IMR-90 (cell line): ENCODE measurements at regions not wholly inside any gene's neighbourhood (a gene's known extent, or its start where the extent isn't known, plus 50 kb on each side); places are given as distances from the start of the nearest gene placed in this dataset.

Experiments used
- ATAC-seq: fragments of 200-7000 bp; cut with Tn5 transposase; 2 replicates; pipeline ENCODE4 v1.9.1; 2020; ENCODE audit warnings: low read depth, mild to moderate bottlenecking, moderate library complexity
- BruUV-seq: library from RNA; stranded (reverse); fragments of 400-500 nt; replicated peaks from 2 replicates; lab custom pipeline; 2021; lab: Mats Ljungman, UMichigan
- CTCF ChIA-PET: fragments of 300-600 bp; formaldehyde crosslinking; extraction: SDS; loops from one replicate; lab custom pipeline; 2021; ENCODE audit warnings: antibody characterized with exemption; lab: Yijun Ruan, JAX
- POLR2A ChIA-PET: fragments of 300-600 bp; sonication (Branson Sonifier 250); formaldehyde crosslinking; loops from one replicate; lab custom pipeline; 2022; ENCODE audit warnings: antibody characterized with exemption; ENCODE audit not compliant: unreplicated experiment; lab: Charles Lee
- DNase-seq: peaks from one replicate; pipeline ENCODE4 v3.0.0; 2013
- H2AFZ ChIP-seq: replicated peaks from 2 replicates; pipeline ENCODE3; 2013; ENCODE audit warnings: low read length, mild to moderate bottlenecking; ENCODE audit not compliant: poor library complexity
- H2AK5ac ChIP-seq: 2 replicates; pipeline ENCODE4 v1.6.1; 2013; ENCODE audit warnings: low read depth, low read length, inconsistent platforms
- H2AK9ac ChIP-seq: replicated peaks from 2 replicates; pipeline ENCODE3; 2013; ENCODE audit warnings: mild to moderate bottlenecking, low read depth, low read length, moderate library complexity; ENCODE audit not compliant: poor library complexity
- H2BK120ac ChIP-seq: 2 replicates; pipeline ENCODE4 v1.6.1; 2013; ENCODE audit warnings: low read depth, low read length, inconsistent platforms
- H2BK15ac ChIP-seq: 3 replicates; pipeline ENCODE4 v1.6.1; 2013; ENCODE audit warnings: low read depth, low read length, inconsistent platforms
- H2BK20ac ChIP-seq: 2 replicates; pipeline ENCODE4 v1.6.1; 2013; ENCODE audit warnings: low read depth, mild to moderate bottlenecking, inconsistent platforms, low read length, moderate library complexity
- H2BK5ac ChIP-seq: 2 replicates; pipeline ENCODE4 v1.6.1; 2013; ENCODE audit warnings: mild to moderate bottlenecking, low read depth, low read length, inconsistent platforms; ENCODE audit not compliant: poor library complexity, severe bottlenecking
- H3K14ac ChIP-seq: replicated peaks from 2 replicates; pipeline ENCODE4 v1.6.1; 2013; ENCODE audit warnings: low read depth, low read length, inconsistent platforms
- H3K18ac ChIP-seq: 2 replicates; pipeline ENCODE4 v1.6.1; 2013; ENCODE audit warnings: low read depth, low read length, control low read depth
- H3K23ac ChIP-seq: 2 replicates; pipeline ENCODE4 v1.6.1; 2013; ENCODE audit warnings: low read depth, low read length, inconsistent platforms
- H3K27ac ChIP-seq: 2 replicates; pipeline ENCODE4 v1.5.1; 2013; ENCODE audit warnings: mild to moderate bottlenecking, control low read depth, low read length; ENCODE audit not compliant: insufficient read depth
- H3K27me3 ChIP-seq: 2 replicates; pipeline ENCODE4 v1.6.1; 2013; ENCODE audit warnings: low read length; ENCODE audit not compliant: control insufficient read depth, insufficient read depth
- H3K36me3 ChIP-seq: 2 replicates; pipeline ENCODE4 v1.6.1; 2013; ENCODE audit warnings: low read length, mixed read lengths; ENCODE audit not compliant: control insufficient read depth, insufficient read depth
- H3K4ac ChIP-seq: 2 replicates; pipeline ENCODE4 v1.6.1; 2013; ENCODE audit warnings: low read depth, low read length, inconsistent platforms
- H3K4me1 ChIP-seq: 2 replicates; pipeline ENCODE4 v1.6.1; 2013; ENCODE audit warnings: low read length, mixed read lengths; ENCODE audit not compliant: control insufficient read depth, insufficient read depth
- H3K4me2 ChIP-seq: 2 replicates; pipeline ENCODE4 v1.6.1; 2013; ENCODE audit warnings: low read depth, mild to moderate bottlenecking, control low read depth, low read length, moderate library complexity
- H3K4me3 ChIP-seq: 2 replicates; pipeline ENCODE4 v1.5.1; 2013; ENCODE audit warnings: low read depth, mild to moderate bottlenecking, control low read depth, low read length, moderate library complexity; ENCODE audit not compliant: insufficient read depth
- H3K56ac ChIP-seq: 2 replicates; pipeline ENCODE4 v1.6.1; 2013; ENCODE audit warnings: low read length, inconsistent platforms; ENCODE audit not compliant: insufficient read depth; ENCODE audit errors: extremely low read depth
- H3K79me1 ChIP-seq, 2 experiments: 2 replicates each; pipeline ENCODE4 v1.6.1; 2013; ENCODE audit warnings: low read length in 2 of 2, inconsistent platforms in 1 of 2, low read depth in 1 of 2
- H3K9ac ChIP-seq: 2 replicates; pipeline ENCODE4 v1.6.1; 2013; ENCODE audit warnings: low read depth, low read length, control low read depth
- H3K9me1 ChIP-seq: 2 replicates; pipeline ENCODE4 v1.6.1; 2013; ENCODE audit warnings: low read length, inconsistent platforms; ENCODE audit not compliant: insufficient read depth
- H3K9me3 ChIP-seq: 2 replicates; pipeline ENCODE4 v1.6.1; 2013; ENCODE audit warnings: low read length; ENCODE audit not compliant: control insufficient read depth, insufficient read depth
- H4K20me1 ChIP-seq: 2 replicates; pipeline ENCODE4 v1.6.1; 2013; ENCODE audit warnings: low read length, inconsistent platforms; ENCODE audit not compliant: insufficient read depth
- H4K5ac ChIP-seq: 2 replicates; pipeline ENCODE4 v1.6.1; 2013; ENCODE audit warnings: mild to moderate bottlenecking, low read depth, low read length, control low read depth
- H4K8ac ChIP-seq, 2 experiments: 2 replicates each; pipeline ENCODE4 v1.6.1; 2013; ENCODE audit warnings: low read depth in 2 of 2, low read length in 2 of 2, control low read depth in 1 of 2, inconsistent platforms in 1 of 2
- H4K91ac ChIP-seq: 2 replicates; pipeline ENCODE4 v1.6.1; 2013; ENCODE audit warnings: low read depth, low read length, inconsistent platforms; ENCODE audit not compliant: insufficient read depth
- BHLHE40 ChIP-seq: fragments of 150-350 bp; IDR thresholded peaks from 2 replicates; pipeline ENCODE4 v1.6.1; 2016; ENCODE audit warnings: mild to moderate bottlenecking, low read depth, low read length
- CEBPB ChIP-seq: IDR thresholded peaks from 2 replicates; pipeline ENCODE4 v1.6.1; 2012; ENCODE audit warnings: low read depth, low read length, improper control_type of control experiment
- CHD1 ChIP-seq: IDR thresholded peaks from 2 replicates; pipeline ENCODE4 v1.6.1; 2012; ENCODE audit warnings: low read depth, low read length, improper control_type of control experiment
- CTCF ChIP-seq: conservative IDR thresholded peaks from 2 replicates; pipeline ENCODE4 v1.5.1; 2012; ENCODE audit warnings: mild to moderate bottlenecking, low read depth, low read length, improper control_type of control experiment
- ELK1 ChIP-seq: fragments of 150-350 bp; IDR thresholded peaks from 2 replicates; pipeline ENCODE4 v1.6.1; 2016; ENCODE audit warnings: low read depth, mild to moderate bottlenecking, low read length, moderate library complexity, borderline replicate concordance
- FOS ChIP-seq: fragments of 150-350 bp; IDR thresholded peaks from 2 replicates; pipeline ENCODE4 v1.6.1; 2016; ENCODE audit warnings: low read depth, low read length
- MAFK ChIP-seq: IDR thresholded peaks from 2 replicates; pipeline ENCODE4 v1.6.1; 2012; ENCODE audit warnings: low read depth, low read length, improper control_type of control experiment
- MAZ ChIP-seq: IDR thresholded peaks from 2 replicates; pipeline ENCODE4 v1.6.1; 2012; ENCODE audit warnings: low read depth, mild to moderate bottlenecking, low read length, improper control_type of control experiment, moderate library complexity, borderline replicate concordance
- MXI1 ChIP-seq: IDR thresholded peaks from 2 replicates; pipeline ENCODE4 v1.6.1; 2012; ENCODE audit warnings: low read depth, mild to moderate bottlenecking, low read length, moderate library complexity, borderline replicate concordance
- NFE2L2 ChIP-seq: fragments of 150-350 bp; IDR thresholded peaks from 2 replicates; pipeline ENCODE4 v1.6.1; 2016; ENCODE audit warnings: low read depth, mild to moderate bottlenecking, low read length
- POLR2A ChIP-seq: IDR thresholded peaks from 2 replicates; pipeline ENCODE4 v1.6.1; 2012; ENCODE audit warnings: mild to moderate bottlenecking, low read depth, low read length
- RAD21 ChIP-seq: IDR thresholded peaks from 2 replicates; pipeline ENCODE4 v1.6.1; 2012; ENCODE audit warnings: low read length, improper control_type of control experiment
- RCOR1 ChIP-seq: IDR thresholded peaks from 2 replicates; pipeline ENCODE4 v1.6.1; 2012; ENCODE audit warnings: mild to moderate bottlenecking, low read length, improper control_type of control experiment; ENCODE audit not compliant: insufficient replicate concordance
- RFX5 ChIP-seq: IDR thresholded peaks from 2 replicates; pipeline ENCODE4 v1.8.0; 2012; ENCODE audit warnings: low read depth, mild to moderate bottlenecking, low read length, moderate library complexity
- SMC3 ChIP-seq: fragments of 150-350 bp; IDR thresholded peaks from 2 replicates; pipeline ENCODE4 v1.6.1; 2016; ENCODE audit warnings: low read depth, mild to moderate bottlenecking, antibody characterized with exemption, low read length, moderate library complexity
- USF2 ChIP-seq: fragments of 150-350 bp; IDR thresholded peaks from 2 replicates; pipeline ENCODE4 v1.6.1; 2017; ENCODE audit warnings: mild to moderate bottlenecking, antibody characterized with exemption, low read length, low read depth
- WGBS, 2 experiments: methylation state at CpG; one replicate each; pipeline versions ENCODE4 v1.1.5 to v1.1.7; 2013; ENCODE audit warnings: missing lambda C conversion rate in 2 of 2; ENCODE audit not compliant: insufficient read length in 1 of 2; ENCODE audit errors: extremely low coverage in 2 of 2; 5-methylcytosine and 5-hydroxymethylcytosine counted together
- dilution Hi-C: fragments of 300-500 bp; cut with HindIII; formaldehyde crosslinking; loops from one replicate; pipeline ENCODE4 v1.14.3; 2018; ENCODE audit warnings: low sequenced_read_pairs; ENCODE audit not compliant: unreplicated experiment
- in situ Hi-C: fragments of 300-500 bp; cut with MboI; formaldehyde crosslinking; loops from 3 replicates; pipeline ENCODE4 v1.14.3; 2019; ENCODE audit warnings: low sequenced_read_pairs, inconsistent platforms, mixed read lengths
- intact Hi-C: fragments of 100-400 bp; cut with micrococcal nuclease; formaldehyde crosslinking; loops from 2 replicates; pipeline ENCODE4 v1.10.0; 2022

- no peak overlapping the region for H2BK20ac ChIP-seq
- no peak overlapping the region for H4K5ac ChIP-seq
- H3K23ac ChIP-seq, result no peak overlapping the region
- no peaks in the 10 kb centered on the region for H3K4me1 ChIP-seq
- H2AK9ac ChIP-seq, result no peak overlapping the region
- no peak overlapping the region for H3K56ac ChIP-seq
- dilution Hi-C loops, result no loop called here
- no peak for DNase-seq
- no CpG with 5 or more reads among the region's 2 CpGs for WGBS, 2 experiments
- BruUV-seq, result no TSS peak
- H2AFZ ChIP-seq, result no peak overlapping the region
- no peak overlapping the region for H3K27ac ChIP-seq
- no peak overlapping the region for H3K4me2 ChIP-seq
- H2BK5ac ChIP-seq, result no peak overlapping the region
- no peaks in the 10 kb centered on the region for H3K27me3 ChIP-seq
- H3K4ac ChIP-seq, result no peak overlapping the region
- TF ChIP-seq CTCF, result no peak
- no peak for TF ChIP-seq USF2
- no peak for TF ChIP-seq CHD1
- TF ChIP-seq CEBPB, result no peak
- TF ChIP-seq RAD21, result no peak
- TF ChIP-seq SMC3, result no peak
- no peak for TF ChIP-seq RCOR1
- no peak for TF ChIP-seq FOS
- no peak for TF ChIP-seq BHLHE40
- TF ChIP-seq MAFK, result no peak
- TF ChIP-seq MAZ, result no peak
- TF ChIP-seq RFX5, result no peak
- no peak for TF ChIP-seq ELK1
- TF ChIP-seq NFE2L2, result no peak
- no peak for TF ChIP-seq MXI1
- TF ChIP-seq POLR2A, result no peak
- no peak overlapping the region for H2BK15ac ChIP-seq
- in situ Hi-C loops, result no loop called here
- H3K36me3 ChIP-seq, result no peaks in the 10 kb centered on the region
- CTCF ChIA-PET, result interaction anchor here (0.9 kb wide), 1 partner anchor 17 kb away, joined by 3 read pairs; no protein-coding TSS in a partner anchor
- intact Hi-C loops, result no loop called here
- no peaks in the 10 kb centered on the region for H3K9me1 ChIP-seq
- H3K9ac ChIP-seq, result no peak overlapping the region
- POLR2A ChIA-PET, result no interaction called here
- no peak overlapping the region for H3K14ac ChIP-seq
- H3K18ac ChIP-seq, result no peak overlapping the region
- no peaks in the 10 kb centered on the region for H4K20me1 ChIP-seq
- peaks cover 3% of the 10 kb centered on the region; the same call in 1 of the 2 replicates for H3K9me3 ChIP-seq
- H4K8ac ChIP-seq, result no peak overlapping the region
- no peak overlapping the region for H3K4me3 ChIP-seq
- H4K91ac ChIP-seq, result no peak overlapping the region
- H2AK5ac ChIP-seq, result no peak overlapping the region
- no peak for ATAC-seq
- H2BK120ac ChIP-seq, result no peak overlapping the region
- H3K79me1 ChIP-seq, result no peaks in the 10 kb centered on the region
These were observed 593.0 kb downstream of the FRK start for GRCh38 chr6:115467726-115468125.
